ENCODE measurements at regions not wholly inside any gene's neighbourhood (a gene's known extent, or its start where the extent isn't known, plus 50 kb on each side); places are given as distances from the start of the nearest gene placed in this dataset.

- H3K27ac ChIP-seq: no peak overlapping the region
- DNase-seq (ENCODE audit: low spot score in 2 of 2): peak in 1 of 2 donors; percentile 11
Measured at GRCh38 chr10:78535716-78536218, 502.1 kb downstream of the RPS24 start.

GRCh38 chr10:78537018-78537417 lies 503.4 kb downstream of the RPS24 start:
- Histone ChIP-seq H3K4me1 (peaks cover 3% of the 10 kb centered on the region), H3K9me3 (no peaks in the 10 kb centered on the region), H3K4me3 (no peak overlapping the region), H3K36me3 (no peaks in the 10 kb centered on the region), H3K27ac (no peak overlapping the region), H3K27me3 (no peaks in the 10 kb centered on the region)
- DNase-seq (ENCODE audit: low spot score in 2 of 2): peak in 1 of 2 donors; percentile 20
- no peak for TF ChIP-seq CTCF (IDR thresholded peaks at IDR 0.05)
- TF ChIP-seq POLR2AphosphoS5 (IDR thresholded peaks at IDR 0.05): no peak
- no peak for TF ChIP-seq POLR2A (IDR thresholded peaks at IDR 0.05)
- TF ChIP-seq EP300 (IDR thresholded peaks at IDR 0.05): no peak
- WGBS: 95% methylated on average over 5 of the region's 5 CpGs

More at GRCh38 chr10:78535716-78536218, 502.1 kb downstream of the RPS24 start:
- no peaks in the 10 kb centered on the region for H3K9me3 ChIP-seq
- TF ChIP-seq CTCF (IDR thresholded peaks at IDR 0.05): no peak
- TF ChIP-seq POLR2A (IDR thresholded peaks at IDR 0.05): no peak
- no peak for TF ChIP-seq POLR2AphosphoS5 (IDR thresholded peaks at IDR 0.05)
- TF ChIP-seq EP300 (IDR thresholded peaks at IDR 0.05): no peak
- H3K27me3 ChIP-seq: no peaks in the 10 kb centered on the region
- H3K36me3 ChIP-seq: no peaks in the 10 kb centered on the region
- no peaks in the 10 kb centered on the region for H3K4me1 ChIP-seq
- WGBS: 94% methylated on average over 4 of the region's 4 CpGs
- H3K4me3 ChIP-seq: no peak overlapping the region

DNA sequence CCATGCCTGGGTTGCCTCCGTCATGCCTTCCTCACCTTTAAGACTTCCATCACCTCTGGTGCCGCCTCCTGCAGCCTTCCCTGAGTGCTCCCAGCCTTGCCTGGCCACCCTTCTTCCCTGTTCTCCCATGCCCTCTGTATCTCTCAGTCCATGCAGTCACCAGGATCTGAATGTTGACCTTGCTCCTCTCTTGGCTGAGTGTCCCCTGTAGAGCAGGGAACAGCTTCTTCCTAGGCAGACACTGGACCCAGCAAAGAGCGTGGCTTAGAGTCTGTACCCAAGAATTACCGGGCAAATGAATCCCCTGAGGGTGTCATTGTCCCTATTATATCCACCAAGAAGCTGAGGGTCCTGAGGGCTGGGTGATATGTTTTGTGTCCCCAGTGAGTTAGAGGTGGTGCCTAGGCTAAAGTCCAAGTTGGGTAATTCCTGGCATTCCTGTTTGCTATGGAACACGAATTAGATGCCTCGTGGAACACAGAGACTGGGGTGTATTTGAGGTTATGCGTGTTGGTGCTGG lies 505.6 kb downstream of the RPS24 start:
- H3K36me3 ChIP-seq: no peaks in the 10 kb centered on the region

GRCh38 chr10:78540355-78541076 lies 506.9 kb downstream of the RPS24 start:
- Histone ChIP-seq H3K4me1 (peaks cover 24% of the 10 kb centered on the region), H3K36me3 (no peaks in the 10 kb centered on the region), H3K9me3 (no peaks in the 10 kb centered on the region), H3K4me3 (no peak overlapping the region), H3K27me3 (no peaks in the 10 kb centered on the region), H3K27ac (no peak overlapping the region)
- DNase-seq (ENCODE audit: low spot score in 2 of 2): peak in 1 of 2 donors; percentile 13
- 87% methylated on average over 2 of the region's 2 CpGs for WGBS
- TF ChIP-seq POLR2A (IDR thresholded peaks at IDR 0.05) (no peak), POLR2AphosphoS5 (IDR thresholded peaks at IDR 0.05) (no peak), CTCF (IDR thresholded peaks at IDR 0.05) (no peak), EP300 (IDR thresholded peaks at IDR 0.05) (no peak)

More for the DNA sequence above, 505.6 kb downstream of the RPS24 start:
- no peak overlapping the region for H3K27ac ChIP-seq
- no peaks in the 10 kb centered on the region for H3K9me3 ChIP-seq
- TF ChIP-seq POLR2A (IDR thresholded peaks at IDR 0.05) (no peak), EP300 (IDR thresholded peaks at IDR 0.05) (no peak), CTCF (IDR thresholded peaks at IDR 0.05) (no peak), POLR2AphosphoS5 (IDR thresholded peaks at IDR 0.05) (no peak)
- DNase-seq (ENCODE audit: low spot score in 2 of 2): peak in 1 of 2 donors; percentile 55
- 69% methylated on average over 7 of the region's 7 CpGs for WGBS
- no peaks in the 10 kb centered on the region for H3K27me3 ChIP-seq
- no peak overlapping the region for H3K4me3 ChIP-seq
- H3K4me1 ChIP-seq: peaks cover 16% of the 10 kb centered on the region

DNA sequence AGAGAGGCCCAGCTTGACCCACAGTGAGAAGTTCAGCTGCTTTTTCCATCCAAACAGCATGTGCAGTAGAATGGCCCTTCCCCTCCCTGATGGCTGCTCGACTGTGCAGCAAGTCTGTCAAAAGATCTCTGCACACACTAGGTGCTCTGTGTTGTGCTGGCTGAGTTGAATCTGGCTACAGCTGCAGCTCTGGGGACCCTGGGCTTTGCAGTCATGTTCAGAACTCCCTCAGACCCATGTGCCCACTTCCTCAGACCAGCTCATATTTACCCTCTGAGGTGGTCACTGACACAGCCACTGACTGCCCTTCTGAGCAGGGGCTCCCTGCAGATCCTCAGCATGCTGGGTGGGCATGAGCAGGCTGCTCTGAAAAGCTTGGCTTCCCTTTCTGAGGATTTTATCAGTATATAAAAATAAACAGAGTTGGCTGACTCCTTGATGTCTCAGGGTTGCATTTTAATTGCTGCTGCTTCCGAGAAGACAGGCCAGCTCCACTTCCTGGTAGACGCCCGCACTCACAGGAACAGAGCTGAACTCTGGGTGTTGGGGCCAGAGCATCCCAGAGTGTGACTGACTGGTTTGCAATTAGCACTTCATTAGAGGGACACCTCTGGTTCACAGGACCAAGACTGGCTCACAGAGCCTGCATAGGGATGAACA lies 507.9 kb downstream of the RPS24 start:
- WGBS: 35% methylated on average over 4 of the region's 4 CpGs
- H3K27me3 ChIP-seq: no peaks in the 10 kb centered on the region
- no peak for TF ChIP-seq EP300 (IDR thresholded peaks at IDR 0.05)
- TF ChIP-seq CTCF (IDR thresholded peaks at IDR 0.05): no peak
- no peaks in the 10 kb centered on the region for H3K36me3 ChIP-seq
- H3K4me3 ChIP-seq: no peak overlapping the region
- peak in 1 of 2 donors; percentile 35 for DNase-seq (ENCODE audit: low spot score in 2 of 2)
- H3K27ac ChIP-seq: peak overlapping the region; percentile 66
- H3K4me1 ChIP-seq: peaks cover 24% of the 10 kb centered on the region
- H3K9me3 ChIP-seq: no peaks in the 10 kb centered on the region

Data from suprapubic skin (tissue), 4 donors.